GM12878 (cell line): ENCODE measurements at regions not wholly inside any gene's neighbourhood (a gene's known extent, or its start where the extent isn't known, plus 50 kb on each side); places are given as distances from the start of the nearest gene placed in this dataset.

ENCODE experiments used
- ATAC-seq: fragments of 200-7000 bp; cut with Tn5 transposase; 3 replicates; pipeline ENCODE4 v1.9.1; 2020; ENCODE audit warnings: mild to moderate bottlenecking, moderate library complexity
- BruUV-seq: library from RNA; stranded (reverse); fragments of 400-500 nt; replicated peaks from 2 replicates; lab custom pipeline; 2021; lab: Mats Ljungman, UMichigan
- CTCF ChIA-PET: fragments of 300-600 bp; sonication (Branson Sonifier 250); formaldehyde crosslinking; extraction: SDS; loops from one replicate; lab custom pipeline; 2021; ENCODE audit warnings: inconsistent platforms; lab: Yijun Ruan, JAX
- POLR2A ChIA-PET: fragments of 350-600 bp; formaldehyde crosslinking; extraction: SDS; loops from one replicate; lab custom pipeline; 2021; ENCODE audit warnings: inconsistent platforms; lab: Charles Lee
- RAD21 ChIA-PET: fragments of 300-600 bp; sonication (Branson Sonifier 250); formaldehyde crosslinking; loops from one replicate; lab custom pipeline; 2023; ENCODE audit warnings: antibody characterized with exemption; ENCODE audit not compliant: unreplicated experiment; lab: Charles Lee
- SMC1A ChIA-PET: fragments of 300-600 bp; sonication (Branson Sonifier 250); formaldehyde crosslinking; loops from one replicate; lab custom pipeline; 2023; ENCODE audit not compliant: unreplicated experiment, uncharacterized antibody; lab: Charles Lee
- DNase-seq: peaks from one replicate; pipeline ENCODE4 v3.0.0-alpha.2; 2011; ENCODE audit warnings: low read depth, low spot score
- FAIRE-seq: peaks from 3 replicates; lab custom pipeline; 2011; peaks lifted over from hg19 to GRCh38; lab: Jason Lieb, UNC
- H2AFZ ChIP-seq: 2 replicates; pipeline ENCODE4 v1.6.0; 2011; ENCODE audit warnings: low read depth, low read length, control low read depth; ENCODE audit not compliant: control insufficient read depth
- H3K27ac ChIP-seq: 2 replicates; pipeline ENCODE4 v1.5.1; 2011; ENCODE audit warnings: control low read depth; ENCODE audit not compliant: control insufficient read depth, insufficient read depth
- H3K27me3 ChIP-seq, 2 experiments: replicated peaks in 1 of 2; 2 replicates each; pipeline versions ENCODE4 v1.6.0 to v1.6.1; 2011; ENCODE audit warnings: low read length in 1 of 2; ENCODE audit not compliant: control insufficient read depth in 2 of 2, insufficient read depth in 2 of 2
- H3K36me3 ChIP-seq, 2 experiments: 2 replicates each; pipeline ENCODE4 v1.5.1; 2011; ENCODE audit warnings: low read length in 1 of 2; ENCODE audit not compliant: control insufficient read depth in 2 of 2, insufficient read depth in 2 of 2
- H3K4me1 ChIP-seq: 2 replicates; pipeline ENCODE4 v1.6.1; 2011; ENCODE audit warnings: mild to moderate bottlenecking, low read length, moderate library complexity, mixed read lengths; ENCODE audit not compliant: control insufficient read depth, insufficient read depth
- H3K4me2 ChIP-seq: 2 replicates; pipeline ENCODE4 v1.6.0; 2011; ENCODE audit warnings: control low read depth; ENCODE audit not compliant: control insufficient read depth, insufficient read depth
- H3K4me3 ChIP-seq: fragments of 200-600 bp; sonication (generic); 2 replicates; pipeline ENCODE4 v1.5.1; 2016
- H3K79me2 ChIP-seq: 2 replicates; pipeline ENCODE4 v1.6.0; 2011; ENCODE audit warnings: low read length; ENCODE audit not compliant: control insufficient read depth, insufficient read depth
- H3K9ac ChIP-seq: 2 replicates; pipeline ENCODE4 v1.8.0; 2011; ENCODE audit warnings: low read length, control low read depth, mixed read lengths; ENCODE audit not compliant: control insufficient read depth, insufficient read depth
- H3K9me3 ChIP-seq: replicated peaks from 3 replicates; pipeline ENCODE4 v1.5.1; 2011; ENCODE audit warnings: mild to moderate bottlenecking, low read length; ENCODE audit not compliant: control insufficient read depth, insufficient read depth
- H4K20me1 ChIP-seq: 2 replicates; pipeline ENCODE4 v1.6.0; 2011; ENCODE audit not compliant: control insufficient read depth, insufficient read depth
- CHD2 ChIP-seq: IDR thresholded peaks from 2 replicates; pipeline ENCODE4 v1.6.1; 2011; ENCODE audit warnings: low read depth, low read length, improper control_type of control experiment, borderline replicate concordance
- FOXK2 ChIP-seq: fragments of 450-650 bp; IDR thresholded peaks from 2 replicates; pipeline ENCODE4 v1.6.1; 2017; ENCODE audit warnings: mild to moderate bottlenecking, moderate library complexity
- POLR2AphosphoS2 ChIP-seq: IDR thresholded peaks from 2 replicates; pipeline ENCODE4 v1.6.1; 2011; ENCODE audit warnings: low read depth, mild to moderate bottlenecking, low read length, improper control_type of control experiment, moderate library complexity
- SPI1 ChIP-seq: IDR thresholded peaks from 2 replicates; pipeline ENCODE4 v1.6.1; 2011; ENCODE audit warnings: low read depth, mild to moderate bottlenecking, low read length, moderate library complexity, borderline replicate concordance; ENCODE audit not compliant: insufficient read depth
- ZBTB40 ChIP-seq: fragments of 450-650 bp; IDR thresholded peaks from 2 replicates; pipeline ENCODE4 v1.6.1; 2016; ENCODE audit warnings: mild to moderate bottlenecking, moderate library complexity, borderline replicate concordance
- WGBS: methylation state at CpG from one replicate; pipeline ENCODE4 v1.1.6; 2016; ENCODE audit warnings: low lambda C conversion rate; ENCODE audit not compliant: insufficient replicate concordance, insufficient coverage; ENCODE audit errors: missing lambda C conversion rate; 5-methylcytosine and 5-hydroxymethylcytosine counted together
- in situ Hi-C: fragments of 300-500 bp; cut with MboI; formaldehyde crosslinking; loops from 9 replicates; pipeline ENCODE4 v1.14.3; 2018; ENCODE audit warnings: mixed read lengths
- intact Hi-C: fragments of 100-400 bp; cut with micrococcal nuclease; formaldehyde crosslinking; loops from one replicate; pipeline ENCODE4 v1.14.2; 2022; ENCODE audit not compliant: unreplicated experiment

GRCh38 chr5:173714551-173715428, 98.3 kb upstream of the BOD1 start:
- H3K27me3 ChIP-seq = no peaks in the 10 kb centered on the region
- RAD21 ChIA-PET = no interaction called here
- H3K9me3 ChIP-seq = no peaks in the 10 kb centered on the region
- no peak for FAIRE-seq
- H3K27ac ChIP-seq = no peak overlapping the region
- no peak for TF ChIP-seq ZBTB40
- peak; percentile 22; the same call in 1 of the 2 replicates for TF ChIP-seq SPI1
- TF ChIP-seq CHD2 = no peak
- TF ChIP-seq FOXK2 = no peak
- TF ChIP-seq POLR2AphosphoS2 = no peak
- TF ChIP-seq, all 136 proteins: peak for 1
- ATAC-seq = no peak
- Histone ChIP-seq H3K4me2 (no peak overlapping the region), H3K4me3 (no peak overlapping the region), H3K36me3 (no peaks in the 10 kb centered on the region), H3K9ac (no peak overlapping the region), H3K4me1 (peaks cover 10% of the 10 kb centered on the region), H3K79me2 (no peaks in the 10 kb centered on the region), H4K20me1 (no peaks in the 10 kb centered on the region), H2AFZ (peak overlapping the region; percentile 10)
- intact Hi-C loops (no loop called here), in situ Hi-C loops (no loop called here)
- ChIA-PET POLR2A (no interaction called here), CTCF (interaction anchor here (0.9 kb wide), 1 partner anchor 260 kb away, joined by 3 read pairs; no protein-coding TSS in a partner anchor), SMC1A (interaction anchor here (1.6 kb wide), 1 partner anchor 24 kb away, joined by 3 read pairs; no protein-coding TSS in a partner anchor)
- DNase-seq = no peak
- WGBS = 43% methylated on average over 12 of the region's 12 CpGs
- no TSS peak for BruUV-seq
